GM19455 (cell line): ENCODE measurements at regions not wholly inside any gene's neighbourhood (a gene's known extent, or its start where the extent isn't known, plus 50 kb on each side); places are given as distances from the start of the nearest gene placed in this dataset.

ENCODE experiments used
- ATAC-seq: cut with Tn5 transposase; IDR thresholded peaks from one replicate; pipeline ENCODE4 v1.9.1; 2021; ENCODE audit not compliant: unreplicated experiment

GRCh38 chr5:125037530-125037929 is 291.1 kb upstream of the ZNF608 start:
- no peak for ATAC-seq

GRCh38 chr5:125038477-125038876 is 292.0 kb upstream of the ZNF608 start:
- ATAC-seq: no peak

GRCh38 chr5:125041798-125042197 is 295.4 kb upstream of the ZNF608 start:
- ATAC-seq: no peak

- ATAC-seq: no peak
Measured at GRCh38 chr5:125042261-125042890, 295.9 kb upstream of the ZNF608 start.

GRCh38 chr5:125043781-125044391 is 297.4 kb upstream of the ZNF608 start:
- no peak for ATAC-seq

GRCh38 chr5:125044491-125045282 is 298.2 kb upstream of the ZNF608 start:
- ATAC-seq: no peak

GRCh38 chr5:125045646-125046045 is 299.2 kb upstream of the ZNF608 start:
- ATAC-seq: no peak

- no peak for ATAC-seq
Measured at GRCh38 chr5:125046838-125047237, 300.4 kb upstream of the ZNF608 start.

GRCh38 chr5:125047871-125048270 is 301.4 kb upstream of the ZNF608 start:
- no peak for ATAC-seq

GRCh38 chr5:125049721-125050702 is 303.6 kb upstream of the ZNF608 start:
- no peak for ATAC-seq

- ATAC-seq: no peak
Measured at GRCh38 chr5:125050926-125051325, 304.5 kb upstream of the ZNF608 start.

GRCh38 chr5:125052584-125052983 is 306.1 kb upstream of the ZNF608 start:
- no peak for ATAC-seq

- no peak for ATAC-seq
Measured at GRCh38 chr5:125053179-125053578, 306.7 kb upstream of the ZNF608 start.

GRCh38 chr5:125054146-125054545 is 307.7 kb upstream of the ZNF608 start:
- no peak for ATAC-seq

- no peak for ATAC-seq
Measured at GRCh38 chr5:125056671-125057485, 310.4 kb upstream of the ZNF608 start.

GRCh38 chr5:125057912-125058826 is 311.7 kb upstream of the ZNF608 start:
- no peak for ATAC-seq

- no peak for ATAC-seq
Measured at GRCh38 chr5:125059255-125060002, 313.0 kb upstream of the ZNF608 start.

GRCh38 chr5:125061726-125062125 is 315.3 kb upstream of the ZNF608 start:
- no peak for ATAC-seq
